DND-41 (cell line): ENCODE measurements at regions not wholly inside any gene's neighbourhood (a gene's known extent, or its start where the extent isn't known, plus 50 kb on each side); places are given as distances from the start of the nearest gene placed in this dataset.

ENCODE experiments used
- EZH2 ChIP-seq: IDR thresholded peaks from 3 replicates; pipeline ENCODE4 v1.6.1; 2012; ENCODE audit warnings: borderline replicate concordance, low read depth, mild to moderate bottlenecking, moderate library complexity, low read length, inconsistent platforms; ENCODE audit not compliant: severe bottlenecking
- TF ChIP-seq, protein P1 (sequence below): IDR thresholded peaks from 2 replicates; pipeline ENCODE4 v1.5.1; 2012; ENCODE audit warnings: borderline replicate concordance, low read length, moderate library complexity, mild to moderate bottlenecking; ENCODE audit not compliant: poor library complexity, severe bottlenecking; ENCODE audit errors: extremely low read depth

DNA sequence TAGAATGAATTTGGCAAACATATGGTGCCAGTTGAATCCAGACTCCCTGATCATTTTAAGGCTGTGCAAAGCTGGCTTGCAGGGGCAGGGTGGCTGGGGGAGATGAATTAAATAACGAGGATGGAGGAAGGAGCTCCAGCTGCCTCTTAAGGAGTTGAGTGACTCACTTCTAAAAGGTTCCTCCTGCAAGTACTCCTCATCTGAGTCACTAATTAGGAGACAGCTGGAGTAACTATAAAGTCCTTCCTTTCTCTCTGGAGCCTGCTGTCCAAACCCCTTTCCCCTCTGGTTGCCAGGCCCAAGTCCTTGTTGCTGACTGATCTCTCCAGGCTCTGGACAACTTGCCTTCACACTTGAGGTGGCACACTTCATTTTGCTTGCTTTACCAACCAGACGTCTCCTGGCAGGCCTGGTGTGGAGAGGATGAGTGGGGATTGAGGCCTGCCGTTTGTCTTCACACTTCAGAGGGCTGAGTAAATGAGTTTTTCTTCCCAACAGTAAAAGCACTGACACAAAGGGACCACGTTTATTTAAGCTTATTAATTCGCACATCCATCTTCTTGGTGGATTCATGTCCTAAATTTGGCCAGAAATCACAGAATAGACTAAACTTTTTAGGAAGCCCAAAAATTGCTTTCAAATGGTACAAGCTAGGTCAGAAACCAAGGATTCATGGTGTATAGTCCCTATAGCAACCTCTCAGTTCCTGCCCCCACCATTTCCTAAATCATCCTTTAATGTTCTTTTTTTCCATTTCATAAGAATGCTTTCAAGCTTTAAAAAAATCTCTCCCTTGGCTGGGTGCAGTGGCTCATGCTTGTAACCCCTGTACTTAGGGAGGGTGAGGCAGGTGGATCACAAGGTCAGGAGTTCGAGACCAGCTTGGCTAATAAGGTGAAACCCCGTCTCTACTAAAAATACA, 90.5 kb upstream of the MYRIP start:
- TF ChIP-seq, protein P1, sequence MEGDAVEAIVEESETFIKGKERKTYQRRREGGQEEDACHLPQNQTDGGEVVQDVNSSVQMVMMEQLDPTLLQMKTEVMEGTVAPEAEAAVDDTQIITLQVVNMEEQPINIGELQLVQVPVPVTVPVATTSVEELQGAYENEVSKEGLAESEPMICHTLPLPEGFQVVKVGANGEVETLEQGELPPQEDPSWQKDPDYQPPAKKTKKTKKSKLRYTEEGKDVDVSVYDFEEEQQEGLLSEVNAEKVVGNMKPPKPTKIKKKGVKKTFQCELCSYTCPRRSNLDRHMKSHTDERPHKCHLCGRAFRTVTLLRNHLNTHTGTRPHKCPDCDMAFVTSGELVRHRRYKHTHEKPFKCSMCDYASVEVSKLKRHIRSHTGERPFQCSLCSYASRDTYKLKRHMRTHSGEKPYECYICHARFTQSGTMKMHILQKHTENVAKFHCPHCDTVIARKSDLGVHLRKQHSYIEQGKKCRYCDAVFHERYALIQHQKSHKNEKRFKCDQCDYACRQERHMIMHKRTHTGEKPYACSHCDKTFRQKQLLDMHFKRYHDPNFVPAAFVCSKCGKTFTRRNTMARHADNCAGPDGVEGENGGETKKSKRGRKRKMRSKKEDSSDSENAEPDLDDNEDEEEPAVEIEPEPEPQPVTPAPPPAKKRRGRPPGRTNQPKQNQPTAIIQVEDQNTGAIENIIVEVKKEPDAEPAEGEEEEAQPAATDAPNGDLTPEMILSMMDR: no peak
- no peak for TF ChIP-seq EZH2
